Tibial nerve (tissue), 4 donors: ENCODE measurements at regions not wholly inside any gene's neighbourhood (a gene's known extent, or its start where the extent isn't known, plus 50 kb on each side); places are given as distances from the start of the nearest gene placed in this dataset.

Source experiments
- CTCF ChIP-seq, 5 experiments: fragments of 200-600 bp in 3 of 5; fragments of 450-650 bp in 2 of 5; sonication (generic) in 3 of 5; IDR thresholded peaks; one replicate each; pipeline ENCODE4 v1.5.1; 2016 to 2019; ENCODE audit warnings: antibody characterized with exemption in 5 of 5, mild to moderate bottlenecking in 3 of 5, moderate library complexity in 2 of 5
- EP300 ChIP-seq, 2 donors: sonication (generic); formaldehyde crosslinking; IDR thresholded peaks; one replicate each; pipeline ENCODE4 v1.6.1; 2017; ENCODE audit warnings: antibody characterized with exemption in 2 of 2, mild to moderate bottlenecking in 1 of 2
- POLR2A ChIP-seq, 2 donors: fragments of 450-650 bp; IDR thresholded peaks; one replicate each; pipeline ENCODE4 v1.6.1; 2017; ENCODE audit warnings: antibody characterized with exemption in 2 of 2, mild to moderate bottlenecking in 2 of 2, moderate library complexity in 2 of 2

GRCh38 chr7:31416381-31416870 lies 75.9 kb upstream of the NEUROD6 start:
- TF ChIP-seq CTCF (IDR thresholded peaks at IDR 0.05) (no peak), POLR2A (IDR thresholded peaks at IDR 0.05) (no peak), EP300 (IDR thresholded peaks at IDR 0.05) (no peak)
